ENCODE measurements at regions not wholly inside any gene's neighbourhood (a gene's known extent, or its start where the extent isn't known, plus 50 kb on each side); places are given as distances from the start of the nearest gene placed in this dataset.

GRCh38 chr2:12050396-12050795 is 304.0 kb downstream of the LPIN1 start:
- DNase-seq (ENCODE audit: low read depth in 1 of 2, low spot score in 1 of 2), result no peak

GRCh38 chr2:12051831-12052230 is 305.4 kb downstream of the LPIN1 start:
- DNase-seq (ENCODE audit: low read depth in 1 of 2, low spot score in 1 of 2), result no peak

GRCh38 chr2:12052796-12053195 is 306.4 kb downstream of the LPIN1 start:
- DNase-seq (ENCODE audit: low read depth in 1 of 2, low spot score in 1 of 2), result no peak

- no peak for DNase-seq (ENCODE audit: low read depth in 1 of 2, low spot score in 1 of 2)
These were observed 308.7 kb downstream of the LPIN1 start for GRCh38 chr2:12054956-12055618.

GRCh38 chr2:12057436-12058166 is 311.2 kb downstream of the LPIN1 start:
- DNase-seq (ENCODE audit: low read depth in 1 of 2, low spot score in 1 of 2), result no peak

- no peak for DNase-seq (ENCODE audit: low read depth in 1 of 2, low spot score in 1 of 2)
These were observed 313.4 kb downstream of the LPIN1 start for GRCh38 chr2:12059616-12060441.

GRCh38 chr2:12060886-12061285 is 314.5 kb downstream of the LPIN1 start:
- no peak for DNase-seq (ENCODE audit: low read depth in 1 of 2, low spot score in 1 of 2)

GRCh38 chr2:12061286-12062052 is 315.0 kb downstream of the LPIN1 start:
- DNase-seq (ENCODE audit: low read depth in 1 of 2, low spot score in 1 of 2), result no peak

GRCh38 chr2:12062053-12062395 is 315.6 kb downstream of the LPIN1 start:
- no peak for DNase-seq (ENCODE audit: low read depth in 1 of 2, low spot score in 1 of 2)

GRCh38 chr2:12063210-12063609 is 316.8 kb downstream of the LPIN1 start:
- DNase-seq (ENCODE audit: low read depth in 1 of 2, low spot score in 1 of 2), result no peak

- DNase-seq (ENCODE audit: low read depth in 1 of 2, low spot score in 1 of 2), result no peak
These were observed 317.7 kb downstream of the LPIN1 start for GRCh38 chr2:12064153-12064552.

GRCh38 chr2:12066116-12066515 is 319.7 kb downstream of the LPIN1 start:
- DNase-seq (ENCODE audit: low read depth in 1 of 2, low spot score in 1 of 2), result no peak

GRCh38 chr2:12066986-12067385 is 320.6 kb downstream of the LPIN1 start:
- DNase-seq (ENCODE audit: low read depth in 1 of 2, low spot score in 1 of 2), result no peak

GRCh38 chr2:12068796-12069538 is 322.5 kb downstream of the LPIN1 start:
- no peak for DNase-seq (ENCODE audit: low read depth in 1 of 2, low spot score in 1 of 2)

GRCh38 chr2:12070153-12070552 is 323.7 kb downstream of the LPIN1 start:
- DNase-seq (ENCODE audit: low read depth in 1 of 2, low spot score in 1 of 2), result no peak

GRCh38 chr2:12070581-12070980 is 324.1 kb downstream of the LPIN1 start:
- DNase-seq (ENCODE audit: low read depth in 1 of 2, low spot score in 1 of 2), result no peak

- no peak for DNase-seq (ENCODE audit: low read depth in 1 of 2, low spot score in 1 of 2)
These were observed 324.9 kb downstream of the LPIN1 start for GRCh38 chr2:12071318-12071717.

GRCh38 chr2:12073217-12073852 is 326.9 kb downstream of the LPIN1 start:
- no peak for DNase-seq (ENCODE audit: low read depth in 1 of 2, low spot score in 1 of 2)

- no peak for DNase-seq (ENCODE audit: low read depth in 1 of 2, low spot score in 1 of 2)
These were observed 327.9 kb downstream of the LPIN1 start for GRCh38 chr2:12074126-12074844.

GRCh38 chr2:12074845-12075217 is 328.4 kb downstream of the LPIN1 start:
- DNase-seq (ENCODE audit: low read depth in 1 of 2, low spot score in 1 of 2), result no peak

All from activated T-helper 1 cell treated with anti-CD3 and anti-CD28 coated beads, Interleukin-2, amount 50 U/mL, for 16 hours (primary cell).